HG03045 (cell line): ENCODE measurements at regions not wholly inside any gene's neighbourhood (a gene's known extent, or its start where the extent isn't known, plus 50 kb on each side); places are given as distances from the start of the nearest gene placed in this dataset.
"Not testable (repeated sequence)": the region's sequence is repeated elsewhere in the genome, so short reads cannot be mapped to it uniquely, and the experiment has no call there.

Experiments
- ATAC-seq: cut with Tn5 transposase; IDR thresholded peaks from one replicate; pipeline ENCODE4 v1.9.1; 2021; ENCODE audit warnings: mild to moderate bottlenecking, moderate library complexity; ENCODE audit not compliant: unreplicated experiment

GRCh38 chr21:21973806-21974205 is 975.6 kb downstream of the NCAM2 start:
- no peak for ATAC-seq

- no peak for ATAC-seq
Observed at GRCh38 chr21:21996891-21997290, 998.7 kb downstream of the NCAM2 start.

GRCh38 chr21:21997390-21998333 is 999.5 kb downstream of the NCAM2 start:
- no peak for ATAC-seq

- no peak for ATAC-seq
Observed at GRCh38 chr21:22019766-22020165, 1021.6 kb downstream of the NCAM2 start.

GRCh38 chr21:22020221-22020620 is 1022.0 kb downstream of the NCAM2 start:
- ATAC-seq = no peak

GRCh38 chr21:22023896-22024295 is 1025.7 kb downstream of the NCAM2 start:
- ATAC-seq = not testable (repeated sequence)

- ATAC-seq = no peak
Observed at GRCh38 chr21:22044431-22044830, 1046.2 kb downstream of the NCAM2 start.

- no peak for ATAC-seq
Observed at GRCh38 chr21:22046576-22046975, 1048.4 kb downstream of the NCAM2 start.

- ATAC-seq = no peak
Observed at GRCh38 chr21:22056904-22057303, 1058.7 kb downstream of the NCAM2 start.

GRCh38 chr21:22062472-22063139 is 1064.4 kb downstream of the NCAM2 start:
- no peak for ATAC-seq

GRCh38 chr21:22063140-22063539 is 1064.9 kb downstream of the NCAM2 start:
- ATAC-seq = no peak

GRCh38 chr21:22076471-22076870 is 1078.3 kb downstream of the NCAM2 start:
- ATAC-seq = no peak

- ATAC-seq = no peak
Observed at GRCh38 chr21:22083899-22084298, 1085.7 kb downstream of the NCAM2 start.

GRCh38 chr21:22096314-22096713 is 1098.1 kb downstream of the NCAM2 start:
- no peak for ATAC-seq

GRCh38 chr21:22106720-22107410 is 1108.7 kb downstream of the NCAM2 start:
- ATAC-seq = no peak

GRCh38 chr21:22115746-22116145 is 1117.5 kb downstream of the NCAM2 start:
- no peak for ATAC-seq

GRCh38 chr21:22120616-22121266 is 1122.5 kb downstream of the NCAM2 start:
- no peak for ATAC-seq

GRCh38 chr21:22125581-22125980 is 1127.4 kb downstream of the NCAM2 start:
- no peak for ATAC-seq

GRCh38 chr21:22128671-22129070 is 1130.5 kb downstream of the NCAM2 start:
- ATAC-seq = no peak

- ATAC-seq = no peak
Observed at GRCh38 chr21:22132358-22133071, 1134.3 kb downstream of the NCAM2 start.
